HEK293 (cell line): ENCODE measurements at regions not wholly inside any gene's neighbourhood (a gene's known extent, or its start where the extent isn't known, plus 50 kb on each side); places are given as distances from the start of the nearest gene placed in this dataset.

ENCODE experiments used
- CTCF ChIA-PET: fragments of 350-600 bp; formaldehyde crosslinking; extraction: SDS; loops from one replicate; lab custom pipeline; 2021; ENCODE audit warnings: antibody characterized with exemption; lab: Yijun Ruan, JAX
- POLR2A ChIA-PET: fragments of 300-600 bp; formaldehyde crosslinking; extraction: SDS; loops from one replicate; lab custom pipeline; 2020; ENCODE audit warnings: antibody characterized with exemption, inconsistent platforms; lab: Yijun Ruan, JAX
- H3K27ac ChIP-seq: fragments of 200-500 bp; sonication (Bioruptor generic); 2 replicates; pipeline ENCODE4 v1.5.1; 2014; ENCODE audit warnings: low read depth, low read length, control low read depth, inconsistent platforms; ENCODE audit errors: extremely low read depth
- H3K36me3 ChIP-seq, 2 experiments: fragments of 200-500 bp in 1 of 2; sonication (Bioruptor generic) in 1 of 2; 1 replicate in 1 of 2; 2 replicates in 1 of 2; pipeline ENCODE4 v1.5.1; 2014 to 2017; ENCODE audit warnings: inconsistent platforms in 2 of 2, low read length in 2 of 2; ENCODE audit not compliant: control insufficient read depth in 2 of 2, insufficient read depth in 1 of 2
- H3K4me1 ChIP-seq: fragments of 200-500 bp; sonication (Bioruptor generic); 2 replicates; pipeline ENCODE4 v1.5.1; 2014; ENCODE audit warnings: mild to moderate bottlenecking, low read length, inconsistent platforms; ENCODE audit not compliant: control insufficient read depth, insufficient read depth
- H3K4me3 ChIP-seq: 2 replicates; pipeline ENCODE4 v1.5.1; 2011; ENCODE audit warnings: low read depth, mild to moderate bottlenecking, control low read depth, low read length, moderate library complexity
- H3K9me3 ChIP-seq: fragments of 200-500 bp; sonication (Bioruptor generic); 2 replicates; pipeline ENCODE4 v1.5.1; 2014; ENCODE audit warnings: low read depth, low read length, inconsistent platforms; ENCODE audit not compliant: control insufficient read depth, insufficient read depth
- AEBP2 ChIP-seq: fragments of 450-650 bp; formaldehyde crosslinking; IDR thresholded peaks from 2 replicates; pipeline ENCODE4 v1.5.1; 2016; ENCODE audit warnings: missing biosample characterization, missing genetic modification characterization, borderline replicate concordance
- GLI4 ChIP-seq: fragments of 450-650 bp; formaldehyde crosslinking; IDR thresholded peaks from 2 replicates; pipeline ENCODE4 v1.5.1; 2016; ENCODE audit warnings: missing biosample characterization, missing genetic modification characterization
- MEIS1 ChIP-seq: sonication (generic); formaldehyde crosslinking; IDR thresholded peaks from 2 replicates; pipeline ENCODE4 v1.8.1; 2022; ENCODE audit warnings: missing genetic modification reagents, mild to moderate bottlenecking, borderline replicate concordance
- ZBTB1 ChIP-seq: fragments of 450-650 bp; formaldehyde crosslinking; IDR thresholded peaks from 2 replicates; pipeline ENCODE4 v1.5.1; 2016; ENCODE audit warnings: missing biosample characterization, missing genetic modification characterization
- ZEB2 ChIP-seq: fragments of 450-650 bp; formaldehyde crosslinking; IDR thresholded peaks from 2 replicates; pipeline ENCODE4 v1.5.1; 2016; ENCODE audit warnings: missing biosample characterization, missing genetic modification characterization
- ZFP69B ChIP-seq: fragments of 450-650 bp; formaldehyde crosslinking; IDR thresholded peaks from 2 replicates; pipeline ENCODE4 v1.5.1; 2016; ENCODE audit warnings: missing biosample characterization, missing genetic modification characterization
- ZNF23 ChIP-seq: fragments of 450-650 bp; formaldehyde crosslinking; IDR thresholded peaks from 2 replicates; pipeline ENCODE4 v1.5.1; 2016; ENCODE audit warnings: missing biosample characterization, missing genetic modification characterization, borderline replicate concordance
- ZNF366 ChIP-seq: fragments of 450-650 bp; formaldehyde crosslinking; conservative IDR thresholded peaks from 2 replicates; pipeline ENCODE4 v1.5.1; 2016; ENCODE audit warnings: missing biosample characterization, missing genetic modification characterization
- ZNF391 ChIP-seq: fragments of 450-650 bp; formaldehyde crosslinking; IDR thresholded peaks from 2 replicates; pipeline ENCODE4 v1.5.1; 2016; ENCODE audit warnings: low read depth, missing biosample characterization, missing genetic modification characterization, borderline replicate concordance
- ZNF48 ChIP-seq: fragments of 450-650 bp; formaldehyde crosslinking; IDR thresholded peaks from 2 replicates; pipeline ENCODE4 v1.5.1; 2016; ENCODE audit warnings: missing biosample characterization, missing genetic modification characterization
- ZNF529 ChIP-seq: fragments of 450-650 bp; formaldehyde crosslinking; IDR thresholded peaks from 2 replicates; pipeline ENCODE4 v1.5.1; 2017; ENCODE audit warnings: missing genetic modification characterization, missing biosample characterization; ENCODE audit not compliant: insufficient replicate concordance
- ZNF548 ChIP-seq: fragments of 450-650 bp; formaldehyde crosslinking; IDR thresholded peaks from 2 replicates; pipeline ENCODE4 v1.5.1; 2016; ENCODE audit warnings: missing biosample characterization, missing genetic modification characterization
- ZNF600 ChIP-seq: fragments of 450-650 bp; formaldehyde crosslinking; IDR thresholded peaks from 2 replicates; pipeline ENCODE4 v1.5.1; 2016; ENCODE audit warnings: missing biosample characterization, missing genetic modification characterization
- ZNF701 ChIP-seq: fragments of 450-650 bp; formaldehyde crosslinking; IDR thresholded peaks from 2 replicates; pipeline ENCODE4 v1.5.1; 2016; ENCODE audit warnings: missing biosample characterization, missing genetic modification characterization
- ZSCAN23 ChIP-seq: fragments of 450-650 bp; formaldehyde crosslinking; IDR thresholded peaks from 2 replicates; pipeline ENCODE4 v1.5.1; 2016; ENCODE audit warnings: missing biosample characterization, missing genetic modification characterization
- ZSCAN30 ChIP-seq: fragments of 450-650 bp; IDR thresholded peaks from 2 replicates; pipeline ENCODE4 v1.5.1; 2018; ENCODE audit warnings: missing biosample characterization, mild to moderate bottlenecking, missing genetic modification characterization, moderate library complexity
- ZXDB ChIP-seq: fragments of 450-650 bp; formaldehyde crosslinking; IDR thresholded peaks from 2 replicates; pipeline ENCODE4 v1.5.1; 2016; ENCODE audit warnings: missing biosample characterization, missing genetic modification characterization
- TF ChIP-seq, protein P1 (sequence below): fragments of 450-650 bp; formaldehyde crosslinking; conservative IDR thresholded peaks from 2 replicates; pipeline ENCODE4 v1.5.1; 2016; ENCODE audit warnings: low read depth, missing biosample characterization, missing genetic modification characterization
- TF ChIP-seq, protein P2 (sequence below): fragments of 450-650 bp; formaldehyde crosslinking; IDR thresholded peaks from 2 replicates; pipeline ENCODE4 v1.5.1; 2017; ENCODE audit warnings: missing biosample characterization, missing genetic modification characterization
- TF ChIP-seq, protein P3 (sequence below): fragments of 450-650 bp; IDR thresholded peaks from 2 replicates; pipeline ENCODE4 v1.5.1; 2018; ENCODE audit warnings: missing biosample characterization, missing genetic modification characterization

GRCh38 chr4:159410076-159410777 is 307.3 kb downstream of the RAPGEF2 start:
- no peaks in the 10 kb centered on the region for H3K4me1 ChIP-seq
- no peak overlapping the region for H3K4me3 ChIP-seq
- ChIA-PET CTCF (no interaction called here), POLR2A (no interaction called here)
- H3K9me3 ChIP-seq, result no peaks in the 10 kb centered on the region
- TF ChIP-seq ZNF529 (no peak), ZNF701 (tag by site-specific recombination) (no peak), ZNF600 (tag by site-specific recombination) (no peak), ZSCAN30 (tag by site-specific recombination) (no peak), AEBP2 (tag by site-specific recombination) (no peak), ZFP69B (no peak), ZBTB1 (tag by site-specific recombination) (no peak), ZNF366 (tag by site-specific recombination) (no peak), GLI4 (tag by site-specific recombination) (no peak), ZNF391 (tag by site-specific recombination) (no peak), MEIS1 (no peak), ZSCAN23 (tag by site-specific recombination) (no peak), ZXDB (tag by site-specific recombination) (no peak), ZEB2 (tag by site-specific recombination) (no peak), ZNF48 (no peak), ZNF548 (no peak), ZNF23 (no peak)
- TF ChIP-seq, protein P1, sequence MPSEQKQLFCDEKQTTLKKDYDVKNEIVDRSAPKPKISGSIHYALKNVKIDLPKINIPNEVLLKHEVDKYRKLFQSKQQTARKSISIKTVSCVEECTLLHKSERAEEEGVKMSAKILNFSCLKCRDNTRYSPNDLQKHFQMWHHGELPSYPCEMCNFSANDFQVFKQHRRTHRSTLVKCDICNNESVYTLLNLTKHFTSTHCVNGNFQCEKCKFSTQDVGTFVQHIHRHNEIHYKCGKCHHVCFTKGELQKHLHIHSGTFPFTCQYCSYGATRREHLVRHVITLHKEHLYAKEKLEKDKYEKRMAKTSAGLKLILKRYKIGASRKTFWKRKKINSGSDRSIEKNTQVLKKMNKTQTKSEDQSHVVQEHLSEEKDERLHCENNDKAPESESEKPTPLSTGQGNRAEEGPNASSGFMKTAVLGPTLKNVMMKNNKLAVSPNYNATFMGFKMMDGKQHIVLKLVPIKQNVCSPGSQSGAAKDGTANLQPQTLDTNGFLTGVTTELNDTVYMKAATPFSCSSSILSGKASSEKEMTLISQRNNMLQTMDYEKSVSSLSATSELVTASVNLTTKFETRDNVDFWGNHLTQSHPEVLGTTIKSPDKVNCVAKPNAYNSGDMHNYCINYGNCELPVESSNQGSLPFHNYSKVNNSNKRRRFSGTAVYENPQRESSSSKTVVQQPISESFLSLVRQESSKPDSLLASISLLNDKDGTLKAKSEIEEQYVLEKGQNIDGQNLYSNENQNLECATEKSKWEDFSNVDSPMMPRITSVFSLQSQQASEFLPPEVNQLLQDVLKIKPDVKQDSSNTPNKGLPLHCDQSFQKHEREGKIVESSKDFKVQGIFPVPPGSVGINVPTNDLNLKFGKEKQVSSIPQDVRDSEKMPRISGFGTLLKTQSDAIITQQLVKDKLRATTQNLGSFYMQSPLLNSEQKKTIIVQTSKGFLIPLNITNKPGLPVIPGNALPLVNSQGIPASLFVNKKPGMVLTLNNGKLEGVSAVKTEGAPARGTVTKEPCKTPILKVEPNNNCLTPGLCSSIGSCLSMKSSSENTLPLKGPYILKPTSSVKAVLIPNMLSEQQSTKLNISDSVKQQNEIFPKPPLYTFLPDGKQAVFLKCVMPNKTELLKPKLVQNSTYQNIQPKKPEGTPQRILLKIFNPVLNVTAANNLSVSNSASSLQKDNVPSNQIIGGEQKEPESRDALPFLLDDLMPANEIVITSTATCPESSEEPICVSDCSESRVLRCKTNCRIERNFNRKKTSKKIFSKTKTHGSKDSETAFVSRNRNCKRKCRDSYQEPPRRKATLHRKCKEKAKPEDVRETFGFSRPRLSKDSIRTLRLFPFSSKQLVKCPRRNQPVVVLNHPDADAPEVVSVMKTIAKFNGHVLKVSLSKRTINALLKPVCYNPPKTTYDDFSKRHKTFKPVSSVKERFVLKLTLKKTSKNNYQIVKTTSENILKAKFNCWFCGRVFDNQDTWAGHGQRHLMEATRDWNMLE (tag by site-specific recombination), result no peak
- TF ChIP-seq, protein P2, sequence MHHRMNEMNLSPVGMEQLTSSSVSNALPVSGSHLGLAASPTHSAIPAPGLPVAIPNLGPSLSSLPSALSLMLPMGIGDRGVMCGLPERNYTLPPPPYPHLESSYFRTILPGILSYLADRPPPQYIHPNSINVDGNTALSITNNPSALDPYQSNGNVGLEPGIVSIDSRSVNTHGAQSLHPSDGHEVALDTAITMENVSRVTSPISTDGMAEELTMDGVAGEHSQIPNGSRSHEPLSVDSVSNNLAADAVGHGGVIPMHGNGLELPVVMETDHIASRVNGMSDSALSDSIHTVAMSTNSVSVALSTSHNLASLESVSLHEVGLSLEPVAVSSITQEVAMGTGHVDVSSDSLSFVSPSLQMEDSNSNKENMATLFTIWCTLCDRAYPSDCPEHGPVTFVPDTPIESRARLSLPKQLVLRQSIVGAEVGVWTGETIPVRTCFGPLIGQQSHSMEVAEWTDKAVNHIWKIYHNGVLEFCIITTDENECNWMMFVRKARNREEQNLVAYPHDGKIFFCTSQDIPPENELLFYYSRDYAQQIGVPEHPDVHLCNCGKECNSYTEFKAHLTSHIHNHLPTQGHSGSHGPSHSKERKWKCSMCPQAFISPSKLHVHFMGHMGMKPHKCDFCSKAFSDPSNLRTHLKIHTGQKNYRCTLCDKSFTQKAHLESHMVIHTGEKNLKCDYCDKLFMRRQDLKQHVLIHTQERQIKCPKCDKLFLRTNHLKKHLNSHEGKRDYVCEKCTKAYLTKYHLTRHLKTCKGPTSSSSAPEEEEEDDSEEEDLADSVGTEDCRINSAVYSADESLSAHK (tag by site-specific recombination), result no peak
- TF ChIP-seq, protein P3, sequence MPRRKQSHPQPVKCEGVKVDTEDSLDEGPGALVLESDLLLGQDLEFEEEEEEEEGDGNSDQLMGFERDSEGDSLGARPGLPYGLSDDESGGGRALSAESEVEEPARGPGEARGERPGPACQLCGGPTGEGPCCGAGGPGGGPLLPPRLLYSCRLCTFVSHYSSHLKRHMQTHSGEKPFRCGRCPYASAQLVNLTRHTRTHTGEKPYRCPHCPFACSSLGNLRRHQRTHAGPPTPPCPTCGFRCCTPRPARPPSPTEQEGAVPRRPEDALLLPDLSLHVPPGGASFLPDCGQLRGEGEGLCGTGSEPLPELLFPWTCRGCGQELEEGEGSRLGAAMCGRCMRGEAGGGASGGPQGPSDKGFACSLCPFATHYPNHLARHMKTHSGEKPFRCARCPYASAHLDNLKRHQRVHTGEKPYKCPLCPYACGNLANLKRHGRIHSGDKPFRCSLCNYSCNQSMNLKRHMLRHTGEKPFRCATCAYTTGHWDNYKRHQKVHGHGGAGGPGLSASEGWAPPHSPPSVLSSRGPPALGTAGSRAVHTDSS (tag by site-specific recombination), result no peak
- H3K36me3 ChIP-seq, result no peaks in the 10 kb centered on the region
- H3K27ac ChIP-seq, result no peak overlapping the region
